OCI-LY1 (cell line): ENCODE measurements at regions not wholly inside any gene's neighbourhood (a gene's known extent, or its start where the extent isn't known, plus 50 kb on each side); places are given as distances from the start of the nearest gene placed in this dataset.

Experiments used
- H2AFZ ChIP-seq: fragments of 200-600 bp; sonication (generic), shearing (Covaris generic); 2 replicates; pipeline ENCODE4 v1.6.0; 2014; ENCODE audit warnings: antibody characterized with exemption, mild to moderate bottlenecking, low read length
- H3F3A ChIP-seq: fragments of 200-600 bp; sonication (generic), shearing (Covaris generic); 2 replicates; pipeline ENCODE4 v1.6.0; 2014; ENCODE audit warnings: mild to moderate bottlenecking, antibody characterized with exemption, low read length, moderate library complexity; ENCODE audit not compliant: insufficient read depth
- H3K27ac ChIP-seq: fragments of 200-600 bp; sonication (generic); 2 replicates; pipeline ENCODE4 v1.5.1; 2014; ENCODE audit warnings: low read length, mixed run types, mild to moderate bottlenecking, low read depth; ENCODE audit not compliant: poor library complexity, severe bottlenecking
- H3K27me3 ChIP-seq: fragments of 200-600 bp; sonication (generic); 2 replicates; pipeline ENCODE4 v1.6.0; 2014; ENCODE audit warnings: antibody characterized with exemption, mild to moderate bottlenecking, low read length, moderate library complexity; ENCODE audit not compliant: insufficient read depth
- H3K36me3 ChIP-seq: fragments of 200-600 bp; sonication (generic); 2 replicates; pipeline ENCODE4 v1.6.1; 2014; ENCODE audit warnings: mild to moderate bottlenecking, antibody characterized with exemption, low read length, moderate library complexity, mixed read lengths; ENCODE audit not compliant: insufficient read depth
- H3K4me1 ChIP-seq: fragments of 200-600 bp; sonication (generic); 2 replicates; pipeline ENCODE4 v1.5.1; 2014; ENCODE audit warnings: mild to moderate bottlenecking, low read length, moderate library complexity; ENCODE audit not compliant: insufficient read depth, severe bottlenecking
- H3K4me2 ChIP-seq: fragments of 200-600 bp; sonication (generic), shearing (Covaris generic); 2 replicates; pipeline ENCODE4 v1.6.1; 2014; ENCODE audit warnings: low read length
- H3K4me3 ChIP-seq: fragments of 200-600 bp; sonication (generic); 2 replicates; pipeline ENCODE4 v1.5.1; 2014; ENCODE audit warnings: low read length, low read depth, mild to moderate bottlenecking, mixed read lengths; ENCODE audit not compliant: poor library complexity, severe bottlenecking
- H3K79me2 ChIP-seq: fragments of 200-600 bp; shearing (Covaris generic); 2 replicates; pipeline ENCODE4 v1.6.1; 2016; ENCODE audit warnings: mixed run types, low read length, mixed read lengths; ENCODE audit not compliant: insufficient read depth
- H3K9ac ChIP-seq: fragments of 200-600 bp; sonication (generic), shearing (Covaris generic); 2 replicates; pipeline ENCODE4 v1.6.1; 2014; ENCODE audit warnings: mild to moderate bottlenecking, low read length, mixed read lengths
- H3K9me2 ChIP-seq: fragments of 200-600 bp; sonication (generic), shearing (Covaris generic); 2 replicates; pipeline ENCODE4 v1.6.1; 2014; ENCODE audit warnings: low read depth, mild to moderate bottlenecking, low read length, mixed read lengths
- H3K9me3 ChIP-seq: fragments of 200-600 bp; shearing (Covaris generic); 2 replicates; pipeline ENCODE4 v1.6.1; 2014; ENCODE audit warnings: low read length, mixed read lengths
- H4K20me1 ChIP-seq: fragments of 200-600 bp; sonication (generic), shearing (Covaris generic); 2 replicates; pipeline ENCODE4 v1.6.0; 2016; ENCODE audit warnings: mild to moderate bottlenecking, low read length; ENCODE audit not compliant: insufficient read depth
- EZH2 ChIP-seq: fragments of 200-600 bp; sonication (generic), shearing (Covaris generic); IDR thresholded peaks from 2 replicates; pipeline ENCODE4 v1.8.0; 2017; ENCODE audit warnings: borderline replicate concordance, mixed run types, mild to moderate bottlenecking, antibody characterized with exemption, low read length, moderate library complexity, mixed read lengths
- TF ChIP-seq, protein P1 (sequence below): fragments of 200-600 bp; sonication (generic), shearing (Covaris generic); IDR thresholded peaks from 2 replicates; pipeline ENCODE4 v1.5.1; 2017; ENCODE audit warnings: mild to moderate bottlenecking, antibody characterized with exemption, low read length, moderate library complexity, mixed read lengths

DNA sequence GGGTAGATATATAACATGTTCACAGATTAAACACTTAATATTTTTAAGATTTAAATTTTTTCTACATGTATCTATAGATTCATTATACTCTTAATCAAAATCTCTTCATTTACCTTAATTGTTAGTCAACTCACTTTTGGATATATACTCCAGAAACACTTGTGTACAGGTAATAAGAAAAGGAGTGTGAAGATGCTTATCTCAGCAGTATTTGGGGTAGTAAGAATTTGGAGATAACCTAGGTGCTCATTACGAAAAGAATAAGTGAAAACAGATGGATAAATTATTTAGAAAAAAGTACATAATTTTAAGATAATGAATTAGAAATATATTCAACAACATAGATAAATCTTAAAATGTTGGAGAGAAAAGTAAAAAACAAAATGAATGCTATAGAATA, 226.5 kb upstream of the PLSCR5 start:
- TF ChIP-seq, protein P1, sequence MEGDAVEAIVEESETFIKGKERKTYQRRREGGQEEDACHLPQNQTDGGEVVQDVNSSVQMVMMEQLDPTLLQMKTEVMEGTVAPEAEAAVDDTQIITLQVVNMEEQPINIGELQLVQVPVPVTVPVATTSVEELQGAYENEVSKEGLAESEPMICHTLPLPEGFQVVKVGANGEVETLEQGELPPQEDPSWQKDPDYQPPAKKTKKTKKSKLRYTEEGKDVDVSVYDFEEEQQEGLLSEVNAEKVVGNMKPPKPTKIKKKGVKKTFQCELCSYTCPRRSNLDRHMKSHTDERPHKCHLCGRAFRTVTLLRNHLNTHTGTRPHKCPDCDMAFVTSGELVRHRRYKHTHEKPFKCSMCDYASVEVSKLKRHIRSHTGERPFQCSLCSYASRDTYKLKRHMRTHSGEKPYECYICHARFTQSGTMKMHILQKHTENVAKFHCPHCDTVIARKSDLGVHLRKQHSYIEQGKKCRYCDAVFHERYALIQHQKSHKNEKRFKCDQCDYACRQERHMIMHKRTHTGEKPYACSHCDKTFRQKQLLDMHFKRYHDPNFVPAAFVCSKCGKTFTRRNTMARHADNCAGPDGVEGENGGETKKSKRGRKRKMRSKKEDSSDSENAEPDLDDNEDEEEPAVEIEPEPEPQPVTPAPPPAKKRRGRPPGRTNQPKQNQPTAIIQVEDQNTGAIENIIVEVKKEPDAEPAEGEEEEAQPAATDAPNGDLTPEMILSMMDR: no peak
- no peak for TF ChIP-seq EZH2
- Histone ChIP-seq H3F3A (no peaks in the 10 kb centered on the region), H3K79me2 (no peaks in the 10 kb centered on the region), H3K4me2 (no peak overlapping the region), H3K27ac (no peak overlapping the region), H3K4me1 (no peaks in the 10 kb centered on the region), H3K9me2 (no peaks in the 10 kb centered on the region), H3K9ac (no peak overlapping the region), H4K20me1 (no peaks in the 10 kb centered on the region), H3K36me3 (no peaks in the 10 kb centered on the region), H2AFZ (no peak overlapping the region), H3K4me3 (no peak overlapping the region), H3K27me3 (no peaks in the 10 kb centered on the region), H3K9me3 (no peaks in the 10 kb centered on the region)

DNA sequence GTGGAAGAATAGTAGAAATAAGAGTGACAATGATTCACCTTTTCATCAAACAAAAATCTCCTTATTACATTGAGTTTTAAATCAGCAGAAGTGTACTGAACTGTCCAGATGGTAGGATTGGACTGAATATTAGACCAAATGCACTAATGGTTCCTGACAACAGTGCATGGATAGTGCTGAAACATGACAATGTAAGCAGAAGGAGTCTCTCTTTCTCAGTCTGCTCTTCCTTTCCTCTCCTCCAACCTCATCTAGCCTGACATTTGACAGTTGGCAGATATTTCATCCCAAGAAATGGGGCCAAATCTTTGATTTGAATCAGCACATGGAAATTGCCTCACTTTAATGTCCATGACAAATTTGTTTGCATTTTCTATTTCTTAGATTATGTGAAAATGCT, 225.1 kb upstream of the PLSCR5 start:
- H3K9me2 ChIP-seq: no peaks in the 10 kb centered on the region; the same call in 1 of the 2 replicates
- H3K9me3 ChIP-seq: no peaks in the 10 kb centered on the region
- no peaks in the 10 kb centered on the region for H3K27me3 ChIP-seq
- H4K20me1 ChIP-seq: no peaks in the 10 kb centered on the region
- no peaks in the 10 kb centered on the region for H3K36me3 ChIP-seq
- H3K27ac ChIP-seq: no peak overlapping the region
- H3K4me3 ChIP-seq: no peak overlapping the region
- H3K79me2 ChIP-seq: no peaks in the 10 kb centered on the region
- H3K9ac ChIP-seq: no peak overlapping the region
- TF ChIP-seq, protein P1: no peak
- TF ChIP-seq EZH2: no peak
- H2AFZ ChIP-seq: no peak overlapping the region
- H3K4me2 ChIP-seq: no peak overlapping the region
- H3F3A ChIP-seq: no peaks in the 10 kb centered on the region
- no peaks in the 10 kb centered on the region for H3K4me1 ChIP-seq

DNA sequence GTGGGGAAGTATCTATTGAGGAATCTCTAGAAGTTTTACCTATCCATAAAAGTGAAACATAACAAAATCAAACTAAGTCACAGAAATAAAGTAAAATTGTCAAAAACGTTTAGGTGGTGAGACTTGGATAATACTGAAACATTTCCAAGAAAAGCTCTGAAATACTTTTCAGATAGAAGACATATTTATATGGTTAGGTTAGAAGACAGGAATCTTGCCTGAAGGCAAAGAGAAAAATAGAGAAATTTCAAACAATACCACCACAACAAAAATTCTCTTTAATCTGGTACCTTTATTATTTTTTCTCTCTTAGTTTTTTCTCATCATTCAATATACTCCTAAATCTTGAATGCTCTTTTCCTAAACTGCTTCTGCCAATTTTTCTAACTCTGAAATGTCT, 222.7 kb upstream of the PLSCR5 start:
- Histone ChIP-seq H3K4me3 (no peak overlapping the region), H3K36me3 (no peaks in the 10 kb centered on the region), H3K9me3 (no peaks in the 10 kb centered on the region), H3K27me3 (no peaks in the 10 kb centered on the region), H3K27ac (no peak overlapping the region), H3K4me2 (no peak overlapping the region), H3K79me2 (no peaks in the 10 kb centered on the region), H3K9ac (no peak overlapping the region), H2AFZ (no peak overlapping the region), H4K20me1 (no peaks in the 10 kb centered on the region), H3K9me2 (no peaks in the 10 kb centered on the region; the same call in 1 of the 2 replicates), H3F3A (no peaks in the 10 kb centered on the region), H3K4me1 (no peaks in the 10 kb centered on the region)
- TF ChIP-seq, protein P1: no peak
- no peak for TF ChIP-seq EZH2
